H1 (cell line): ENCODE measurements at regions not wholly inside any gene's neighbourhood (a gene's known extent, or its start where the extent isn't known, plus 50 kb on each side); places are given as distances from the start of the nearest gene placed in this dataset.

Experiments used
- CTCF ChIA-PET: fragments of 300-600 bp; sonication (Branson Sonifier 250); formaldehyde crosslinking; loops from one replicate; lab custom pipeline; 2021; ENCODE audit not compliant: partially characterized antibody; lab: Charles Lee
- POLR2A ChIA-PET: fragments of 300-600 bp; sonication (Branson Sonifier 250); formaldehyde crosslinking; loops from one replicate; lab custom pipeline; 2021; ENCODE audit warnings: inconsistent platforms; ENCODE audit not compliant: partially characterized antibody; lab: Charles Lee
- DNase-seq, 2 experiments: peaks; one replicate each; pipeline versions ENCODE4 v3.0.0 to v3.0.0-alpha.2; 2010 to 2022; ENCODE audit warnings: low spot score in 2 of 2, low read depth in 1 of 2, mixed read lengths in 1 of 2
- FAIRE-seq: peaks from 2 replicates; lab custom pipeline; 2011; peaks lifted over from hg19 to GRCh38; lab: Jason Lieb, UNC
- H2AFZ ChIP-seq: 2 replicates; pipeline ENCODE4 v1.8.1; 2012; ENCODE audit warnings: low read length, inconsistent platforms
- H2AK5ac ChIP-seq: 2 replicates; pipeline ENCODE4 v1.6.1; 2013; ENCODE audit warnings: low read depth, low read length
- H2BK120ac ChIP-seq: replicated peaks from 2 replicates; pipeline ENCODE3; 2013; ENCODE audit warnings: low read depth, low read length, inconsistent platforms
- H2BK12ac ChIP-seq: 2 replicates; pipeline ENCODE4 v1.6.1; 2013; ENCODE audit warnings: low read depth, low read length
- H2BK15ac ChIP-seq: 2 replicates; pipeline ENCODE4 v1.6.1; 2013; ENCODE audit warnings: low read length
- H2BK20ac ChIP-seq: 2 replicates; pipeline ENCODE4 v1.6.1; 2013; ENCODE audit warnings: low read length
- H2BK5ac ChIP-seq: 2 replicates; pipeline ENCODE4 v1.6.1; 2013; ENCODE audit warnings: low read depth, low read length
- H3K14ac ChIP-seq: 2 replicates; pipeline ENCODE4 v1.6.1; 2013; ENCODE audit warnings: inconsistent platforms; ENCODE audit not compliant: insufficient read length
- H3K18ac ChIP-seq: 2 replicates; pipeline ENCODE4 v1.6.1; 2013; ENCODE audit warnings: low read length; ENCODE audit errors: extremely low read depth
- H3K23ac ChIP-seq: 2 replicates; pipeline ENCODE4 v1.6.1; 2013; ENCODE audit warnings: inconsistent platforms; ENCODE audit not compliant: insufficient read length
- H3K23me2 ChIP-seq: 2 replicates; pipeline ENCODE4 v1.6.1; 2013; ENCODE audit warnings: low read depth, low read length
- H3K27ac ChIP-seq: 2 replicates; pipeline ENCODE4 v1.6.1; 2011; ENCODE audit warnings: low read depth, low read length, inconsistent platforms
- H3K27me3 ChIP-seq, 4 experiments: replicated peaks in 1 of 4; 1 replicate in 1 of 4; 2 replicates in 3 of 4; pipeline versions ENCODE4 v1.6.1 to v1.8.1; 2011 to 2013; ENCODE audit warnings: low read length in 3 of 4, mild to moderate bottlenecking in 3 of 4, inconsistent platforms in 2 of 4, mixed read lengths in 2 of 4, moderate library complexity in 1 of 4; ENCODE audit not compliant: control insufficient read depth in 3 of 4, insufficient read depth in 3 of 4; ENCODE audit errors: extremely low read depth in 1 of 4
- H3K36me3 ChIP-seq, 4 experiments: 2 replicates each; pipeline versions ENCODE4 v1.6.1 to v1.8.1; 2011 to 2013; ENCODE audit warnings: mild to moderate bottlenecking in 4 of 4, low read length in 3 of 4, moderate library complexity in 2 of 4, control low read depth in 1 of 4, inconsistent platforms in 1 of 4; ENCODE audit not compliant: insufficient read depth in 4 of 4, control insufficient read depth in 2 of 4
- H3K4ac ChIP-seq: replicated peaks from 2 replicates; pipeline ENCODE3; 2013; ENCODE audit warnings: low read length, low read depth, mixed read lengths, inconsistent platforms; ENCODE audit not compliant: insufficient read length
- H3K4me1 ChIP-seq, 4 experiments: replicated peaks in 1 of 4; 1 replicate in 1 of 4; 2 replicates in 3 of 4; pipeline versions ENCODE4 v1.6.1 to v1.8.1; 2011 to 2013; ENCODE audit warnings: low read length in 3 of 4, inconsistent platforms in 2 of 4, mixed read lengths in 1 of 4; ENCODE audit not compliant: insufficient read depth in 4 of 4, control insufficient read depth in 3 of 4
- H3K4me2 ChIP-seq, 2 experiments: 2 replicates each; pipeline versions ENCODE4 v1.6.1 to v1.8.1; 2011 to 2013; ENCODE audit warnings: low read depth in 2 of 2, low read length in 2 of 2, control low read depth in 1 of 2, inconsistent platforms in 1 of 2, mild to moderate bottlenecking in 1 of 2; ENCODE audit not compliant: insufficient read depth in 1 of 2
- H3K4me3 ChIP-seq, 4 experiments: fragments of 200-600, 300-600 bp in 1 of 4; sonication (generic), shearing (Covaris generic), sonication (Bioruptor Twin) in 1 of 4; 2 replicates each; pipeline versions ENCODE4 v1.5.1 to v1.8.1; 2011 to 2016; ENCODE audit warnings: low read length in 4 of 4, low read depth in 3 of 4, control low read depth in 2 of 4, inconsistent platforms in 2 of 4, mild to moderate bottlenecking in 2 of 4, mixed read lengths in 1 of 4, moderate library complexity in 1 of 4; ENCODE audit not compliant: insufficient read depth in 2 of 4; ENCODE audit errors: extremely low read depth in 1 of 4
- H3K56ac ChIP-seq: replicated peaks from 2 replicates; pipeline ENCODE3; 2013; ENCODE audit warnings: low read depth, mild to moderate bottlenecking, mixed read lengths, low read length, inconsistent platforms; ENCODE audit not compliant: insufficient read length
- H3K79me1 ChIP-seq: 2 replicates; pipeline ENCODE4 v1.6.1; 2013; ENCODE audit warnings: low read depth, low read length, control low read depth
- H3K79me2 ChIP-seq, 2 experiments: 2 replicates each; pipeline versions ENCODE4 v1.6.1 to v1.8.1; 2012 to 2013; ENCODE audit warnings: low read length in 2 of 2, mild to moderate bottlenecking in 2 of 2, inconsistent platforms in 1 of 2; ENCODE audit not compliant: insufficient read depth in 2 of 2, control insufficient read depth in 1 of 2
- H3K9ac ChIP-seq, 4 experiments: replicated peaks in 1 of 4; 1 replicate in 1 of 4; 2 replicates in 3 of 4; pipeline versions ENCODE4 v1.6.1 to v1.8.1; 2011 to 2013; ENCODE audit warnings: low read depth in 3 of 4, low read length in 3 of 4, control low read depth in 2 of 4, mild to moderate bottlenecking in 2 of 4, moderate library complexity in 2 of 4, inconsistent platforms in 1 of 4; ENCODE audit errors: extremely low read depth in 1 of 4
- H3K9me3 ChIP-seq, 2 experiments: 2 replicates each; pipeline versions ENCODE4 v1.6.1 to v1.8.1; 2012 to 2013; ENCODE audit warnings: mild to moderate bottlenecking in 2 of 2, moderate library complexity in 2 of 2, control low read depth in 1 of 2, inconsistent platforms in 1 of 2, low read depth in 1 of 2, low read length in 1 of 2, mixed read lengths in 1 of 2; ENCODE audit not compliant: insufficient read depth in 2 of 2
- H4K20me1 ChIP-seq, 2 experiments: replicated peaks in 1 of 2; 2 replicates each; pipeline versions ENCODE3 to v1.8.1; 2011 to 2013; ENCODE audit warnings: inconsistent platforms in 2 of 2, low read length in 2 of 2, mild to moderate bottlenecking in 1 of 2; ENCODE audit not compliant: insufficient read depth in 2 of 2, control insufficient read depth in 1 of 2
- H4K5ac ChIP-seq: 2 replicates; pipeline ENCODE4 v1.6.1; 2013; ENCODE audit warnings: low read length, low read depth, mixed read lengths, inconsistent platforms; ENCODE audit not compliant: insufficient read length
- H4K8ac ChIP-seq: 2 replicates; pipeline ENCODE4 v1.8.0; 2013; ENCODE audit warnings: mild to moderate bottlenecking, moderate library complexity, low read length, inconsistent platforms; ENCODE audit not compliant: insufficient read depth; ENCODE audit errors: extremely low read depth
- H4K91ac ChIP-seq: replicated peaks from 2 replicates; pipeline ENCODE3; 2013; ENCODE audit warnings: low read length, mixed read lengths, inconsistent platforms; ENCODE audit not compliant: insufficient read length
- BACH1 ChIP-seq: IDR thresholded peaks from 2 replicates; pipeline ENCODE4 v1.6.1; 2012; ENCODE audit warnings: low read length, improper control_type of control experiment
- CHD1 ChIP-seq: IDR thresholded peaks from 2 replicates; pipeline ENCODE4 v1.6.1; 2012; ENCODE audit warnings: low read depth, low read length, improper control_type of control experiment
- CTBP2 ChIP-seq: IDR thresholded peaks from 2 replicates; pipeline ENCODE4 v1.7.0; 2011; ENCODE audit warnings: borderline replicate concordance, mild to moderate bottlenecking, moderate library complexity, mixed read lengths, low read length; ENCODE audit not compliant: insufficient read depth, insufficient read length
- FOSL1 ChIP-seq: IDR thresholded peaks from 2 replicates; pipeline ENCODE4 v1.6.1; 2011; ENCODE audit warnings: mild to moderate bottlenecking, low read depth, low read length, moderate library complexity; ENCODE audit not compliant: insufficient read depth
- HDAC6 ChIP-seq: IDR thresholded peaks from one replicate; pipeline ENCODE4 v1.7.1; 2012; ENCODE audit warnings: low read depth, mild to moderate bottlenecking, inconsistent platforms, low read length, moderate library complexity
- NANOG ChIP-seq: IDR thresholded peaks from 2 replicates; pipeline ENCODE4 v1.6.1; 2011; ENCODE audit warnings: low read length, low read depth, mild to moderate bottlenecking, inconsistent platforms; ENCODE audit not compliant: insufficient read depth, poor library complexity, severe bottlenecking
- POLR2A ChIP-seq, 2 experiments: IDR thresholded peaks; 1 replicate in 1 of 2; 2 replicates in 1 of 2; pipeline ENCODE4 v1.6.1; 2011; ENCODE audit warnings: low read depth in 2 of 2, low read length in 2 of 2, mild to moderate bottlenecking in 2 of 2; ENCODE audit errors: control extremely low read depth in 1 of 2
- POLR2AphosphoS5 ChIP-seq: IDR thresholded peaks from 2 replicates; pipeline ENCODE4 v1.6.1; 2011; ENCODE audit warnings: low read depth, low read length
- RAD21 ChIP-seq, 2 experiments: IDR thresholded peaks in 1 of 2; conservative IDR thresholded peaks in 1 of 2; 2 replicates each; pipeline ENCODE4 v1.6.1; 2011; ENCODE audit warnings: low read depth in 2 of 2, low read length in 2 of 2, improper control_type of control experiment in 1 of 2, inconsistent platforms in 1 of 2, mild to moderate bottlenecking in 1 of 2, moderate library complexity in 1 of 2
- RXRA ChIP-seq: IDR thresholded peaks from 2 replicates; pipeline ENCODE4 v1.6.1; 2011; ENCODE audit warnings: low read depth, mild to moderate bottlenecking, low read length, moderate library complexity; ENCODE audit not compliant: insufficient read depth
- SAP30 ChIP-seq: fragments of 300-600 bp; sonication (generic); IDR thresholded peaks from 2 replicates; pipeline ENCODE4 v1.7.1; 2012; ENCODE audit warnings: low read length, moderate library complexity, mild to moderate bottlenecking, inconsistent platforms; ENCODE audit not compliant: insufficient read depth, insufficient replicate concordance
- SIX5 ChIP-seq: IDR thresholded peaks from 2 replicates; pipeline ENCODE4 v1.6.1; 2011; ENCODE audit warnings: mild to moderate bottlenecking, low read depth, low read length
- SP1 ChIP-seq: IDR thresholded peaks from 2 replicates; pipeline ENCODE4 v1.6.1; 2011; ENCODE audit warnings: low read depth, low read length
- TBP ChIP-seq: IDR thresholded peaks from 2 replicates; pipeline ENCODE4 v1.6.1; 2011; ENCODE audit warnings: low read depth, low read length, improper control_type of control experiment
- ZNF274 ChIP-seq: IDR thresholded peaks from 2 replicates; pipeline ENCODE4 v1.7.0; 2012; ENCODE audit warnings: low read length, borderline replicate concordance; ENCODE audit errors: extremely low read depth

DNA sequence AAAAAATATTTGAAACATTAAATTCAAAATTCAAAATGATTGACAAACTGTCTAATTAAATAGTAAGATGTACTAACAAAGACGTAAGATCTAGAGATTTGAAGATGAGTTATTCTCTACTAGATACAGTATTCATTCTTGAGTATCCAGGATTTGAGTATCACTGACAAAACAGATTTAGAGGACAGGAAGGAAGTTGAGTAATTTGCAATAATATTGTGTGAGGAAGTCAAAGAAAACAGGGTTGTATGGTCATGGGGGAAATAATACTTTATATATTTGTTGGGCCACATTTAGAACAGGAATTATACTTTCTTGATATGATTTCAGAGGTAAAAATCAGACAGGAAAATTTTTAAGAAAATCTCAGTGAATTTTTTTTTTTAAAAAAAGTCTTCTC lies 393.1 kb upstream of the CDIN1 start (continued):
- TF ChIP-seq RAD21 (IDR thresholded peaks at IDR 0.05 in 1 of 2, conservative IDR thresholded peaks at IDR 0.05 in 1 of 2; ENCODE audit: low read depth in 2 of 2, low read length in 2 of 2), result no peak

DNA sequence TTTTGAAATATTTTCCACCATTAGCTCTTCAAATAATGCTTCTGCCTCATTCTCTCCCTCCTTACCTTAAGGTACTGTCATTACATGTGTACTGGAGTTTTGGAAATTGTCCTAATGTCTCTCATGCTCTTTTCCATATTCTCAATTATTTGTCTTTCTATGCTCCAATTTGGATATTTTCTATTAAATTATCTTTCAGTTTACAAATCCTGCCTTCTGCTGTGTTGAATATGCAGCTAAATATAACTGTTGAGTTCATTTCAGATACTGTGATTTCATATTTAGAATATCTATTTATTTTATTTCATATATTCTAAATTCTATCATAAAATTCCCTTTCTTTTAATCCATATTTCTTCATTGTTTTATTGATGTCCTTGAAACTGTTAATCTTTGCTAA lies 388.0 kb upstream of the CDIN1 start:
- Histone ChIP-seq H4K20me1 (no peaks in the 10 kb centered on the region), H2AK5ac (no peak overlapping the region), H3K18ac (no peak overlapping the region), H3K27me3 (no peaks in the 10 kb centered on the region), H3K9ac (no peak overlapping the region), H3K14ac (no peak overlapping the region), H3K79me1 (no peaks in the 10 kb centered on the region), H2AFZ (no peak overlapping the region), H3K36me3 (no peaks in the 10 kb centered on the region), H2BK12ac (no peak overlapping the region), H4K5ac (no peak overlapping the region), H3K4me3 (no peak overlapping the region), H4K8ac (no peak overlapping the region), H3K79me2 (no peaks in the 10 kb centered on the region), H2BK120ac (no peak overlapping the region), H3K4ac (no peak overlapping the region), H3K23me2 (no peaks in the 10 kb centered on the region), H4K91ac (no peak overlapping the region), H3K9me3 (peaks cover 2 to 4% of the 10 kb centered on the region in 2 experiments; a peak in 1 of 4 replicates), H2BK15ac (no peak overlapping the region), H3K56ac (no peak overlapping the region), H2BK20ac (no peak overlapping the region), H3K4me2 (no peak overlapping the region), H3K27ac (no peak overlapping the region), H2BK5ac (no peak overlapping the region), H3K4me1 (no peaks in the 10 kb centered on the region), H3K23ac (no peak overlapping the region)
- ChIA-PET POLR2A (no interaction called here), CTCF (interaction anchor here (1.4 kb wide), 1 partner anchor 11 kb away, joined by 4 read pairs; no protein-coding TSS in a partner anchor)
- FAIRE-seq, result no peak
- no peak for DNase-seq
- TF ChIP-seq HDAC6, result no peak
- no peak for TF ChIP-seq SAP30
- TF ChIP-seq TBP, result no peak
- TF ChIP-seq FOSL1, result no peak
- TF ChIP-seq ZNF274, result no peak
- TF ChIP-seq BACH1, result no peak
- TF ChIP-seq POLR2A (IDR thresholded peaks at IDR 0.05; ENCODE audit: control extremely low read depth in 1 of 2, low read depth in 2 of 2, low read length in 2 of 2), result no peak
- no peak for TF ChIP-seq SP1
- no peak for TF ChIP-seq CHD1
- no peak for TF ChIP-seq NANOG
- no peak for TF ChIP-seq SIX5
- TF ChIP-seq CTBP2, result no peak
- no peak for TF ChIP-seq RXRA
- no peak for TF ChIP-seq POLR2AphosphoS5
